H9 (cell line): ENCODE measurements at regions not wholly inside any gene's neighbourhood (a gene's known extent, or its start where the extent isn't known, plus 50 kb on each side); places are given as distances from the start of the nearest gene placed in this dataset.

Source experiments
- DNase-seq: peaks from one replicate; pipeline ENCODE4 v3.0.0-alpha.2; 2017
- H2AFZ ChIP-seq: one replicate; pipeline ENCODE4 v1.6.1; 2013; ENCODE audit warnings: mild to moderate bottlenecking, low read length, control low read depth, moderate library complexity
- H2AK5ac ChIP-seq: 2 replicates; pipeline ENCODE4 v1.6.1; 2013; ENCODE audit warnings: low read length, control low read depth, mixed read lengths; ENCODE audit not compliant: insufficient read length
- H2BK120ac ChIP-seq: one replicate; pipeline ENCODE4 v1.6.1; 2013; ENCODE audit warnings: low read depth, mild to moderate bottlenecking, low read length, control low read depth, inconsistent platforms; ENCODE audit not compliant: poor library complexity, severe bottlenecking
- H2BK12ac ChIP-seq: 2 replicates; pipeline ENCODE4 v1.6.1; 2013; ENCODE audit warnings: low read length, control low read depth, mixed read lengths, low read depth; ENCODE audit not compliant: insufficient read length
- H2BK15ac ChIP-seq: 2 replicates; pipeline ENCODE4 v1.6.1; 2013; ENCODE audit warnings: low read depth, low read length, control low read depth
- H2BK20ac ChIP-seq: one replicate; pipeline ENCODE4 v1.6.1; 2013; ENCODE audit warnings: low read depth, mild to moderate bottlenecking, low read length, control low read depth, inconsistent platforms; ENCODE audit not compliant: poor library complexity, severe bottlenecking
- H2BK5ac ChIP-seq: 2 replicates; pipeline ENCODE4 v1.6.1; 2013; ENCODE audit warnings: low read length, control low read depth, mixed read lengths; ENCODE audit not compliant: insufficient read length
- H3K14ac ChIP-seq: 2 replicates; pipeline ENCODE4 v1.6.1; 2013; ENCODE audit warnings: low read length, control low read depth; ENCODE audit not compliant: insufficient read depth
- H3K18ac ChIP-seq: 2 replicates; pipeline ENCODE4 v1.6.1; 2013; ENCODE audit warnings: low read depth, mild to moderate bottlenecking, mixed read lengths, low read length, control low read depth; ENCODE audit not compliant: insufficient read length
- H3K23ac ChIP-seq: 2 replicates; pipeline ENCODE4 v1.6.1; 2013; ENCODE audit warnings: low read length, control low read depth, mixed read lengths, low read depth; ENCODE audit not compliant: insufficient read length
- H3K23me2 ChIP-seq: 2 replicates; pipeline ENCODE4 v1.6.1; 2013; ENCODE audit warnings: low read depth, mild to moderate bottlenecking, mixed read lengths, low read length, control low read depth; ENCODE audit not compliant: insufficient read length, poor library complexity, severe bottlenecking
- H3K27ac ChIP-seq: 2 replicates; pipeline ENCODE4 v1.5.1; 2013; ENCODE audit warnings: low read length, control low read depth, mixed read lengths, low read depth; ENCODE audit not compliant: insufficient read length
- H3K27me3 ChIP-seq: 2 replicates; pipeline ENCODE4 v1.6.1; 2013; ENCODE audit warnings: low read length, control low read depth, inconsistent platforms; ENCODE audit not compliant: insufficient read depth
- H3K4ac ChIP-seq: 2 replicates; pipeline ENCODE4 v1.6.1; 2013; ENCODE audit warnings: low read depth, mild to moderate bottlenecking, control low read depth, inconsistent platforms, low read length, moderate library complexity
- H3K4me1 ChIP-seq: 2 replicates; pipeline ENCODE4 v1.6.1; 2013; ENCODE audit warnings: low read length, control low read depth, inconsistent platforms; ENCODE audit not compliant: insufficient read depth
- H3K4me2 ChIP-seq: 2 replicates; pipeline ENCODE4 v1.6.1; 2013; ENCODE audit warnings: low read length, control low read depth, mixed read lengths; ENCODE audit not compliant: insufficient read length, insufficient read depth
- H3K56ac ChIP-seq: 2 replicates; pipeline ENCODE4 v1.6.1; 2013; ENCODE audit warnings: low read depth, mild to moderate bottlenecking, mixed read lengths, low read length, control low read depth; ENCODE audit not compliant: insufficient read length
- H3K79me1 ChIP-seq: 2 replicates; pipeline ENCODE4 v1.6.1; 2013; ENCODE audit warnings: low read depth, mild to moderate bottlenecking, moderate library complexity, low read length, control low read depth, inconsistent platforms; ENCODE audit not compliant: insufficient read depth, poor library complexity, severe bottlenecking
- H3K79me2 ChIP-seq: 2 replicates; pipeline ENCODE4 v1.6.1; 2013; ENCODE audit warnings: low read length, control low read depth, inconsistent platforms; ENCODE audit not compliant: insufficient read depth
- H3K9ac ChIP-seq: 2 replicates; pipeline ENCODE4 v1.6.1; 2013; ENCODE audit warnings: low read length, control low read depth, mixed read lengths; ENCODE audit not compliant: insufficient read length; ENCODE audit errors: extremely low read depth
- H3K9me3 ChIP-seq: one replicate; pipeline ENCODE4 v1.6.1; 2013; ENCODE audit warnings: low read depth, low read length, inconsistent platforms; ENCODE audit not compliant: control insufficient read depth
- H3T11ph ChIP-seq: one replicate; pipeline ENCODE4 v1.6.1; 2013; ENCODE audit warnings: mild to moderate bottlenecking, low read length, control low read depth, inconsistent platforms
- H4K20me1 ChIP-seq: one replicate; pipeline ENCODE4 v1.6.1; 2013; ENCODE audit not compliant: control insufficient read depth, insufficient read length, insufficient read depth
- H4K5ac ChIP-seq: 2 replicates; pipeline ENCODE4 v1.6.1; 2013; ENCODE audit warnings: low read depth, mild to moderate bottlenecking, mixed read lengths, low read length, control low read depth; ENCODE audit not compliant: insufficient read length
- H4K8ac ChIP-seq: replicated peaks from 2 replicates; pipeline ENCODE4 v1.6.1; 2013; ENCODE audit warnings: low read length, control low read depth, mixed read lengths, low read depth; ENCODE audit not compliant: insufficient read length
- H4K91ac ChIP-seq: 2 replicates; pipeline ENCODE4 v1.6.1; 2013; ENCODE audit warnings: low read depth, mild to moderate bottlenecking, moderate library complexity, mixed read lengths, low read length, control low read depth; ENCODE audit not compliant: insufficient read length
- H3K27ac Mint-ChIP-seq, 3 experiments: 2 replicates in 2 of 3; 3 replicates in 1 of 3; pipeline ENCODE4 v1.8.0; 2020 to 2021; ENCODE audit warnings: mixed read lengths in 3 of 3, mild to moderate bottlenecking in 1 of 3, moderate library complexity in 1 of 3
- H3K27me3 Mint-ChIP-seq: 2 replicates; pipeline ENCODE4 v1.8.0; 2021; ENCODE audit warnings: low read depth, mild to moderate bottlenecking, moderate library complexity, mixed read lengths
- H3K36me3 Mint-ChIP-seq, 3 experiments: 2 replicates in 2 of 3; 3 replicates in 1 of 3; pipeline ENCODE4 v1.8.0; 2020 to 2021; ENCODE audit warnings: low read depth in 3 of 3, mixed read lengths in 3 of 3; ENCODE audit not compliant: insufficient read depth in 1 of 3
- H3K4me1 Mint-ChIP-seq, 2 experiments: 2 replicates each; pipeline ENCODE4 v1.8.0; 2020; ENCODE audit warnings: mixed read lengths in 2 of 2
- H3K4me3 Mint-ChIP-seq, 2 experiments: 2 replicates in 1 of 2; 3 replicates in 1 of 2; pipeline ENCODE4 v1.8.0; 2020 to 2021; ENCODE audit warnings: mild to moderate bottlenecking in 2 of 2, mixed read lengths in 2 of 2, moderate library complexity in 1 of 2
- H3K9me3 Mint-ChIP-seq, 2 experiments: 2 replicates in 1 of 2; 3 replicates in 1 of 2; pipeline ENCODE4 v1.8.0; 2020; ENCODE audit warnings: mild to moderate bottlenecking in 2 of 2, mixed read lengths in 2 of 2, moderate library complexity in 1 of 2
- WGBS: extraction: QIAGEN DNeasy Blood & Tissue Kit; methylation state at CpG from one replicate; pipeline ENCODE4 v1.1.7; 2013; ENCODE audit warnings: missing lambda C conversion rate, low lambda C conversion rate, mixed read lengths; ENCODE audit not compliant: insufficient read length; ENCODE audit errors: extremely low coverage; 5-methylcytosine and 5-hydroxymethylcytosine counted together
- TF ChIP-seq, protein P1 (sequence below): fragments of 200-600 bp; sonication (generic); conservative IDR thresholded peaks from 3 replicates; pipeline ENCODE4 v1.8.0; 2021; ENCODE audit warnings: antibody characterized with exemption, mild to moderate bottlenecking

DNA sequence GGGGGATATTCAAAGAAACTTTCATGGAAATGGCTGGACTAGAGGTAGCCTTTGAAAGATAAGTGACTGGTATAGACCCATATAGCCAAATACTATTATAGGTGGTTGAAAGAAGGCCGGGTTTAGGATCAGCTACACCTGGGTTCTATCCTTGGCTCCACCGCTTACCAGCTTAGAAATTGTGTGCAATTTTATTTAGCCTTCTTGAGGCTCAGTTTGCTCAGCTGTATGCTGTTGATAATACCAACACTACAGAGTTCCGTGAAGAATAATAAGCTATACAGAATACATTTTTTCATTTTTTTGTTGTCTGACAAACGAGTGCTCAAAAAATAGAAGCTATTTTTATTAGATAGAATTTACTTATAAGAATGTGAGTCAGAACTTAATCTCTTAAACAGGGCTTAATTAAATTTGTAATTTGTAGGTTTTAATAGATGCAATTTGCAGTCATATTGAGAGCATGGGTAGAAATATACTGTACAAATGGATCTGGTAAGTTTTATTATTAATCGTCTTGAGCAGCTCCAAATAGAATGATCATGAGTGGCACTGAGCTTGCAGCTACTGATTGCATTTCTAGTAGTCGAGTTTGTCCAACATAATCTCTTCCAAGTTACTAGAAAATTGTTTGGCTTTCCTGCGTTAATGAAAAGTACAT, 164.3 kb upstream of the PHYHIPL start:
- Histone ChIP-seq H3K27ac (no peak overlapping the region), H3K14ac (no peak overlapping the region), H3K4me2 (no peak overlapping the region), H3T11ph (no peak overlapping the region), H3K9me3 (no peaks in the 10 kb centered on the region), H4K5ac (no peak overlapping the region), H3K23ac (no peak overlapping the region), H3K9ac (no peak overlapping the region), H3K27me3 (no peaks in the 10 kb centered on the region), H4K8ac (no peak overlapping the region), H3K4ac (no peak overlapping the region), H2BK5ac (no peak overlapping the region), H2AFZ (no peak overlapping the region), H2BK12ac (no peak overlapping the region), H2BK120ac (no peak overlapping the region), H3K23me2 (no peaks in the 10 kb centered on the region), H2BK15ac (no peak overlapping the region), H3K4me1 (no peaks in the 10 kb centered on the region), H4K91ac (no peak overlapping the region), H3K56ac (no peak overlapping the region), H3K79me1 (no peaks in the 10 kb centered on the region), H4K20me1 (no peaks in the 10 kb centered on the region), H3K79me2 (no peaks in the 10 kb centered on the region), H2AK5ac (no peak overlapping the region), H3K18ac (no peak overlapping the region), H2BK20ac (no peak overlapping the region)
- Mint-ChIP-seq H3K27ac (no peak overlapping the region), H3K4me1 (peaks cover 8 to 9% of the 10 kb centered on the region in 2 experiments), H3K27me3 (no peaks in the 10 kb centered on the region), H3K36me3 (no peaks in the 10 kb centered on the region), H3K9me3 (no peaks in the 10 kb centered on the region), H3K4me3 (no peak overlapping the region)
- TF ChIP-seq, protein P1, sequence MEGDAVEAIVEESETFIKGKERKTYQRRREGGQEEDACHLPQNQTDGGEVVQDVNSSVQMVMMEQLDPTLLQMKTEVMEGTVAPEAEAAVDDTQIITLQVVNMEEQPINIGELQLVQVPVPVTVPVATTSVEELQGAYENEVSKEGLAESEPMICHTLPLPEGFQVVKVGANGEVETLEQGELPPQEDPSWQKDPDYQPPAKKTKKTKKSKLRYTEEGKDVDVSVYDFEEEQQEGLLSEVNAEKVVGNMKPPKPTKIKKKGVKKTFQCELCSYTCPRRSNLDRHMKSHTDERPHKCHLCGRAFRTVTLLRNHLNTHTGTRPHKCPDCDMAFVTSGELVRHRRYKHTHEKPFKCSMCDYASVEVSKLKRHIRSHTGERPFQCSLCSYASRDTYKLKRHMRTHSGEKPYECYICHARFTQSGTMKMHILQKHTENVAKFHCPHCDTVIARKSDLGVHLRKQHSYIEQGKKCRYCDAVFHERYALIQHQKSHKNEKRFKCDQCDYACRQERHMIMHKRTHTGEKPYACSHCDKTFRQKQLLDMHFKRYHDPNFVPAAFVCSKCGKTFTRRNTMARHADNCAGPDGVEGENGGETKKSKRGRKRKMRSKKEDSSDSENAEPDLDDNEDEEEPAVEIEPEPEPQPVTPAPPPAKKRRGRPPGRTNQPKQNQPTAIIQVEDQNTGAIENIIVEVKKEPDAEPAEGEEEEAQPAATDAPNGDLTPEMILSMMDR = no peak
- no peak for DNase-seq
- no CpG with 5 or more reads among the region's 7 CpGs for WGBS
